MG63 (cell line): ENCODE measurements at regions not wholly inside any gene's neighbourhood (a gene's known extent, or its start where the extent isn't known, plus 50 kb on each side); places are given as distances from the start of the nearest gene placed in this dataset.
A peak's percentile ranks its signal among the peaks of the same experiment; 100 is the strongest.
"Not testable (repeated sequence)": the region's sequence is repeated elsewhere in the genome, so short reads cannot be mapped to it uniquely, and the experiment has no call there.

ENCODE experiments used
- DNase-seq: peaks from one replicate; pipeline ENCODE4 v3.0.0-alpha.2; 2020
- H3K27me3 ChIP-seq: fragments of 250-450 bp; sonication (Bioruptor Pico); 2 replicates; pipeline ENCODE4 v1.5.1; 2020; ENCODE audit warnings: mild to moderate bottlenecking, moderate library complexity
- H3K36me3 ChIP-seq: fragments of 250-450 bp; sonication (Bioruptor Pico); 2 replicates; pipeline ENCODE4 v1.5.1; 2020; ENCODE audit warnings: mild to moderate bottlenecking, moderate library complexity
- H3K4me3 ChIP-seq: fragments of 250-450 bp; sonication (Bioruptor Pico); 2 replicates; pipeline ENCODE4 v1.5.1; 2020; ENCODE audit warnings: mild to moderate bottlenecking, moderate library complexity
- H3K9me3 ChIP-seq: fragments of 250-450 bp; sonication (Bioruptor Pico); 2 replicates; pipeline ENCODE4 v1.5.1; 2020; ENCODE audit warnings: mild to moderate bottlenecking, moderate library complexity

DNA sequence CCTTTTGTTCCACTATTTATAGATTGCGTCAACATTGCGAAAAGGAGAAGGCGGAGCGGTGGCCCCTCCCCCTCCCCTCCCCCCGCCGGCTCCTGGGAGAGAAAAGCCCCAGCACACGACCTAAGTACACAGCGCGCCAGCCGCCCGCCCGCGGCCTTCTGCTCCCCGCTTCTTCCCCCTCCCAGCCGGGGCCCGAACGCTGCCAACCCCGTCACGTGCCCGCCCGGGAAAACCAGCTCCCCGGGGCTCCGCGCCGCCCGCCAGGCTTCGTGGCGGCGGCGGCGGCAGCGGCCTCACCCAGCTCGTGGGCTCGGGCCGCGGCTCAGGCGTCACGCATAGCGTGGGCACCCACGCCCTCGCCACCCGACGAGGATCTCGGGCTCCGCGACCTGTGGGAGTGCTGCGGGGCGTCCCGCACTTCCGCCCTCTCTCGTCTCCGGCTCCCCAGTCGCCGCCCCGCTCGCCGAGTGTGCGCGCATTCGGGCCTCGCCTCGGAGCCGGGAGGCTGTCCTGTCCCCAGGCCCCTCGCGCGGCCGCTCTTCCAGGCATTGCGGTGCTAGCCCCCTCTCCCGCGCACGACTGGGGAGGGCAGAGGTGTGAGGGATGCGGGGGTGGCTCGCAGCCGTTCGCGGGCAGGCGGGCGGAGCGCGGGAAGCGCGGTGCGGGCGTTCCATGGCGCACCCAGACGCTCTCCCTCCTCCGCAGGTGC lies 110.5 kb downstream of the KCNRG start:
- no peaks in the 10 kb centered on the region for H3K9me3 ChIP-seq
- H3K27me3 ChIP-seq = no peaks in the 10 kb centered on the region
- H3K36me3 ChIP-seq = peaks cover 6% of the 10 kb centered on the region
- peak; percentile 94 for DNase-seq
- peak overlapping the region; percentile 93 for H3K4me3 ChIP-seq

DNA sequence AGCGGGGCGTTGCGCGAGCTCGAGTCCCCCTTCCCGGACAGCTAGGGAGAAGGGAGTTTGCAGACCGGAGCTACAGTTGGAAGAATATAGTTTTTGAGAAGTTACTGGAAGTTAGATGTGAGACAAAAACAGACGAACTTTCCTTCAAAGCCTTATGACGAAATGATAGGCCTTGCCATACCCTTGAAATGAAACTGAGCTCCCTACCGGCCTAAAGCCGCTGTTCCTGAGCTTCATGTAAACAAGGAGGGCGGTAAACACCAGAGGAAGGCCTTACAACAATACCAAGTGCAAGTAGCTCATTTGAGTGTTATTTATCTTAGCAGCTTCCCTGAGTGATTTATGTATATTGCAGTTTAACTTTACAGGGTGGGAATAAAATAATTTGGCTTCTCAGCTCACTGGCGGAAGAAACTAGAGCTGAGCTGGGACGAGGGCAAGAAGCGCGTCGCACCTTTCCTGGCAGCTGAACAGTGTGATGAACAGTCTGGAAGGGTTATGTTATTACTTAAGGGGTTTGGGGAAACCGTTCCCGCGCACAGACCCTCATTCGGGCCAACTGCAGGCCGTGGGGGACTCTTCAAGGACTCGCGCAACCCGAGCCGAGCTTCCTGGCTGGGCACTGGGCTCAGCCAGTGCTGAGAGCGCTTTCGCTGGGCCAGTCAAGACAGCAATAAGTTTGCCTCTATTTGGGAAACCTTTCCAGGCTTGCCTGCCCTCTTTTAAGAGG lies 111.2 kb downstream of the KCNRG start:
- peak; percentile 16 for DNase-seq
- Histone ChIP-seq H3K4me3 (peak overlapping the region; percentile 93), H3K9me3 (no peaks in the 10 kb centered on the region), H3K27me3 (no peaks in the 10 kb centered on the region), H3K36me3 (peaks cover 6% of the 10 kb centered on the region; the same call in 1 of the 2 replicates)

DNA sequence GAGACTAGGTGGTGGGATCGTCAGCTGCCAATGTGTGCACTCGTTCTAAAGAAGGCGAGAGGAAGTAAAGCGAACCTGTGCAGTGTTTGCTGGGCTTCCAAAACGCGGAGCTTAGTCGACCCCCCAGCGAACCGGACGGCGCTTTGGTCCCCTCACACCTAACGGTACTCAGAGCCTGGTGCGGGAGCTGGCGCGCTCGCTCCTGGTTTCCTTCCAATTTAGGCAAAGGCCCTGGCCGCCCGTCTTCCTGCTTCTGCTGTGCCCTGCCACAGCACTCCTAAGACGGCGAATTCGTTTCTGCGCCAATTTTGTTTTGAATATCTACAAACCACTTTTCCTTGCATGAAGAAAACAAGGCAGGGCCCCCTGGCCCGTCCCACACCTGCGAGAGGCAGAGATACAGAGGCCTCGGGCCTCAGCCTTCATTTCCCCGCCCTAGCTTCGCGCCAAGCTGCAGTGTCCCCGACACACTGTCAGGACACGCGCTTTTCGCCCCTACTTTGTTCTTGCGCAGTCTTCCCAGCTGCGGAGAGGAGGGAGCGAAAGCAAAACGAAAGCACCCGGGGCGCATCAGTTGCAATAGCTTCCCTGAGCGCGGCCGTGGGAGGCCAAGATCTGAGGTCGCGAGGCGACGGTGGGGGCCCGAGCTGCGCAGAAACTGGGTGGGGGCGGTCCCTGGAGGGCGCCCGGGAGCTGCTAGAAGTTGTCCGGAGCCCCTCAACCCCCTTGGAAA lies 111.9 kb downstream of the KCNRG start:
- Histone ChIP-seq H3K9me3 (no peaks in the 10 kb centered on the region), H3K36me3 (peaks cover 6% of the 10 kb centered on the region; the same call in 1 of the 2 replicates), H3K4me3 (peak overlapping the region; percentile 42), H3K27me3 (no peaks in the 10 kb centered on the region)
- peak; percentile 57 for DNase-seq

DNA sequence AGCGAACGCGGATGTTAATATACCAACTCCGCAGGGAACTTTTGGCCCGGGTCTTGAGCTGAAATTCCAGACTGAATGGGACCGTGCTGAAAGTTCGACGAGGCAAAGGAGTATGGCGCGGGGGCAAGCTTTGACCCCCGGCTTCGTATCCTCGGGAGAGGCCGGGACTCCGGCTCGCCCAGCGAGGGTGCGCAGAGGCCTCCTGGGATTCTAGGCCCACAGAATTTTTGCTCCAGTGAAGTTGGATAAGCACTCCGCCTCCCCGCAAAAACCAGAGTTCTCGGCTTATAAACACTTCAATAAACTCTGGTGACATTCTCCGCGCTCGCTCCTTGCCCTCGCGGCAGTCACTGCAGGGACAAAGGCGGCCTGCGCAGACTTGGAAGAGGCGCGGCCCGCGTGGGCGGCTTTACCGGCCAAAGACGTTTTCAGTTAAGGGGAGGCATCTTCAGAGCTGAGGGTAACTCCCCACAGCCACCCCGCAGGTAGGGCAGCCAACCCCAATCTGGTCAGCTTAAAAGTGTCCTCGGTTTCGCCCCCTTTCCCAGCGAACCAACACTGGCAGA lies 112.6 kb downstream of the KCNRG start:
- no peak for DNase-seq
- no peaks in the 10 kb centered on the region for H3K27me3 ChIP-seq
- H3K36me3 ChIP-seq = peaks cover 3% of the 10 kb centered on the region; the same call in 1 of the 2 replicates
- no peaks in the 10 kb centered on the region for H3K9me3 ChIP-seq
- peak overlapping the region; percentile 42 for H3K4me3 ChIP-seq

DNA sequence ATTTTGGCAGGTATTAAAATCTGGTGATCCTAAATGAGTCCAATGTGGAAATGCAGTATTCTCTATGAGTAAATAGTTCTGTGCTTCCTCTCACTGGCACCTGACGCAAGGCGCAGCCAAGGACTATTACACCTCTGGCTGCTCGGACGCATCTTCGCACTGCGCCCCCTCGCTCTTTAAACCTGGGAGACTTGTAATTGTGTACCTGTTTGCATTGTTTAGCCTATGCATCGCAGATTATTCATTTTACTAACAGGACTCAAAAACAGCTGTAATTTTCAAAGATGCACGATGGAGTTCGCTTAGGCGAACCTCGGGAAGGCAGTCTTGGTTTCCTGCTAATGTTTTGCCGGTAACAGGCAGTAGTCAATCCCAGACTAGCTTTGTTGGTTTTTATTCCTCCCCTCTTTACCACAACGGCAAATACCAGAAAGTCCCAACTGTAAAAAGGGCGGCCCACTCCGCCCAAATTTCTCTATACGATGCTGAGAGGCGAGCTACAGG lies 113.2 kb downstream of the KCNRG start:
- H3K4me3 ChIP-seq = no peak overlapping the region
- H3K27me3 ChIP-seq = no peaks in the 10 kb centered on the region
- H3K9me3 ChIP-seq = no peaks in the 10 kb centered on the region
- no peak for DNase-seq
- H3K36me3 ChIP-seq = no peaks in the 10 kb centered on the region

DNA sequence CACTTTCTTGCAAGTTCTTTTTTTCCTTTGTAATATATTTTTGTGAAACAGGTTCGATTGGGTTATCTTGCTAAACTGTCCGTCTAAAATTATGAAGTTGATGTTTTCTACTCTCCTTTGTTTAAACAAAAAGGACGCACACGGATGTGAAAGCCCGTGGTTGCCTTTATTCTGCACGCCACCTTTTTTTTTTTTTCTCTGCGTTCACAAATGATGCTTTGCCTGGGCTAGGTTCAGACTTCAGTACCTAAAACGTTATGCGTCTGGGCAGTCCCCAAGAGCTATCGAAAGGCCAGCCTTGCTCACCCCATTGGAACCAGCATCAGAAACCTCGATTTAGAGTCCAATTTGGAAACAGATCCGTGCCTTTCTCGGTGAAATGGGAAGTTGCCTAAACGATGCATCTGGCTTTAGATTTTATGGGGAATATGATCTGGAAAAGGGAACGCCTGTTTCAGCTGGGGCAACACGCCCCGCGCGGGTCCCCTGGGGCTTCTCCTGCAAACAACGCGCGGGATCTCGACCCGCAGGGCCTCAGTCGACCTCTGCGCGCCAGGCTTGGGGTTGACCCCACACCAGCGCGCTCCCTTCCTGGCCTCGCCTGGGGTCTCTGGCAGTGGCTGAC lies 113.9 kb downstream of the KCNRG start:
- H3K4me3 ChIP-seq = peak overlapping the region; percentile 45
- DNase-seq = peak; percentile 25
- H3K27me3 ChIP-seq = no peaks in the 10 kb centered on the region

DNA sequence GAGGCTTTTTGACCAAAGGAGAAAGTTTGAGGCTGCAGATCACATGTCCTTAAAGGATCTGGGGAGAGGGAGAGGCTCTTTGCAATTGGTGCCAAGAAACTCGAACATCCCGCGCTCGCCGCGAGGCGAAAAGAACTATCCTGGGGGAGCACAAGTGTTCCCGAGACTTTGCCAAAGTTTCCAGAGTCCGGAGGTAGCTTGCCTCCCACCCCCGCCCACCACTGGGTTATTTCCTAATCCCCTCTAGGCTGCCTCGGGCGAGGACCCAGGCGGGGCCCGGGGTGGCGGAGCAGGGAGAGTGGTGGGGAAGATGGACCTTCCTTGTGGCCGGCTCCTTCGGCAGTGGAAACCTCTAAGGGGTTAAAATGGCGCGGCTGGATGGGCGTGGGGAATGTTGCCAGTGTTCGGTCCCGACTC lies 114.5 kb downstream of the KCNRG start:
- H3K27me3 ChIP-seq = no peaks in the 10 kb centered on the region
- peak overlapping the region; percentile 45 for H3K4me3 ChIP-seq
- no peaks in the 10 kb centered on the region for H3K9me3 ChIP-seq
- no peak for DNase-seq
- H3K36me3 ChIP-seq = no peaks in the 10 kb centered on the region

More for the DNA sequence above, 113.9 kb downstream of the KCNRG start:
- H3K36me3 ChIP-seq = no peaks in the 10 kb centered on the region
- no peaks in the 10 kb centered on the region for H3K9me3 ChIP-seq

DNA sequence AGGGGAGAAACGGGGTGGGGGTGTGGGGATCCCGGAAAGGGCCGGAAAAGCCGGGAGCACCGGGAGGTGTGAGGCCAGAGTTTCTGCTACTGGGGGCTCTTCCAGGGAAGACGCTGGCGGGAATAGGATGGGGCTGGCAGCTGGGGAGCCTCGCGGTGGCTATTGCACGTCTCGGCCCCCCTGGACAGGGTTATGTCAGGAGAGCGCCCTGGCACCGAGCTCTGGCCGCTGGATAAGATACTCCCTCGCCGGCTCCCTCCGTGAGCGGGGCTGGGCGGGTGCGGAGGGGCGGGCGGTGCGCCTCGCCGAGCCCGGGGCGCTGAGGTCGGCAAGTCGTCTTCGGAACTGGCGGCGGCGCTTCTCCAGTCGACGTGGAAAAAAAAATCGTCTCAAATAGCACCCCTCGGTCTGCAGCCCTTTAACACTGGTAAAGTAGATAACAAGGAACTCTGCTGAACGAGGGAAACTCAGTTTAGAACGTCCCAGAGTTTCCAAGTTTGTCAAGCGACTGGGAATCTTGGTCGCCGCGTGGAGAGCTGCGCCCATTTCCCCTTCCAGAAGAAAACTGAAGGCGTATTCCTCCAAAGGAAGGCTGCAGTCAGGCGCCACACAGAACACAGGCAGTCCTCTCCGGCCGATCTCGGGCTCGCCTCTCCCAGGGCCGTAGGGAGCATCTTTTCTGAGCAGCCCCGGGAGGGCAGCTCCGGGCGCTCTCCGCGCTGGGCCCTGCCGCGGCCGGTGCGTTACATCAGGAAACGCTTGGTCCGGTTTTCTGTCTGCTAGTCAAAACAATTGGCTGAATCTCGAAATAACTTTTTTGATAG lies 115.1 kb downstream of the KCNRG start:
- Histone ChIP-seq H3K27me3 (no peaks in the 10 kb centered on the region), H3K4me3 (peak overlapping the region; percentile 45), H3K36me3 (no peaks in the 10 kb centered on the region), H3K9me3 (no peaks in the 10 kb centered on the region)
- peak; percentile 70 for DNase-seq

DNA sequence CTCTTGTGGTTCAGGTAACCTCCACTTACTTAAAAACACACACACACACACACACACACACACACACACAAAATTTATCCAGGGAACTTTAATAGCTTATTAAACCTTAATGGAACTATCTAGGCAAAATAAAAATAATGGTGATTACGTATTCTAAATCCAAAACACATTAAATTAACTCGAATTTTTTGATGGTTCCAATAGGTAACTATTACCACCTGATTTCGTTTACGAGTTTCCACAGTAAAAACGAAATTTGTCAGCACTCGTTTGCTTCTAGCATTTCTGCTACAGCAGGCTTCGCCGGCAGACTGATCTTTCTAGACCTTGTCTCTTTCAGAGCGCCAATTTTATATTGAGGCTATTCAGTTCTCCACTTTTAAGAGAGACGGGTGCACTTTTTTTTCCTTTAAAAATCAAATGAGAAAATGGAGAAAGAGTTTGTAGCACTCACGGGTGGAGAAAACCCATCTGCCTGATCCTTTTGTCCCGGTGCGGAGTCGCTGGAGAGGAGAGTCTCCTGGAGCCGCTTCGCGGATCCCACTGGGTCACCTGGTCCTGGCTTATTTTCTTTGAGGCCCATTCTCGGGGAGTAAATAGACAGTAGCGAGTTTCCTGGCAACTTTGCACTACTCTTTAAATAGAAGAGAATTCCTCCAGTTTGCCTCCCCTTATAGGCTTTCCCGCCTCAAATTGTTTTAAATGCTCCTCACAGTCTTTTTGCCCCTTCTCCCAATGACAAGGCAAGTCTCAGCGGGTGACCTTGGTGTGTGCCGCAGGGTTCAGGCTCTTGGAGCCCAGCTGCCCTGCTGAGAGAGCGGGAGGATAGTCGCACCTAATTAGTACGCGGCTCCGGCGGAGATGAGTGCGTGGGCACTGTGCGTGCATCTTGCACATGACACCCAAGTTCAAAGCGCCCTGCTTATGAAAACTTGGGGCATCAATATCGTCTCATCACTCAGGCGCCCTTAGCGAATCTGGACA lies 117.0 kb downstream of the KCNRG start:
- H3K4me3 ChIP-seq = no peak overlapping the region
- H3K27me3 ChIP-seq = no peaks in the 10 kb centered on the region
- no peaks in the 10 kb centered on the region for H3K9me3 ChIP-seq
- H3K36me3 ChIP-seq = no peaks in the 10 kb centered on the region
- no peak for DNase-seq

DNA sequence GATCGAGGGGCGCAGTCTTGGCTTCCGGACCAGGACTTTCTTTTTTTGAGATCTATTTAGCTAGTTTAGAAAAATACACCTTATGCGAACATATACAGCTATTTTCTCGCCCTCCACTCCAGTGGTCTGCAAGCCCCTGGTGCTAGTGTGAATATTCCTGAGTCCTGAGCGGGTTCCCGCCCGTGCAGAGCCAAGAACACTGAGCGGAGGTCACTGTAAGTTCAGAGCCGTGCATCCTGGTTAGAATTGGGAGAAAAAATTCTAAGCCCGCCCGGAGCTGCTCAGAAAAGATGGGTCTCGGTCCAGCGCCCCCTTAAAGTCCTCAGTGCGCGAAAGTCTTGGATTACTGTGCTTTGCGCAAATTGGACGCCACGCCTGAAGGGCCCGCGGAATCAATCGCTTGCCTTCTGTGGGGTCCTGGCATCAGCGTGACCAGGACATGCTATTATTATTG lies 117.7 kb downstream of the KCNRG start:
- Histone ChIP-seq H3K9me3 (no peaks in the 10 kb centered on the region), H3K36me3 (no peaks in the 10 kb centered on the region), H3K27me3 (no peaks in the 10 kb centered on the region), H3K4me3 (no peak overlapping the region)
- no peak for DNase-seq

DNA sequence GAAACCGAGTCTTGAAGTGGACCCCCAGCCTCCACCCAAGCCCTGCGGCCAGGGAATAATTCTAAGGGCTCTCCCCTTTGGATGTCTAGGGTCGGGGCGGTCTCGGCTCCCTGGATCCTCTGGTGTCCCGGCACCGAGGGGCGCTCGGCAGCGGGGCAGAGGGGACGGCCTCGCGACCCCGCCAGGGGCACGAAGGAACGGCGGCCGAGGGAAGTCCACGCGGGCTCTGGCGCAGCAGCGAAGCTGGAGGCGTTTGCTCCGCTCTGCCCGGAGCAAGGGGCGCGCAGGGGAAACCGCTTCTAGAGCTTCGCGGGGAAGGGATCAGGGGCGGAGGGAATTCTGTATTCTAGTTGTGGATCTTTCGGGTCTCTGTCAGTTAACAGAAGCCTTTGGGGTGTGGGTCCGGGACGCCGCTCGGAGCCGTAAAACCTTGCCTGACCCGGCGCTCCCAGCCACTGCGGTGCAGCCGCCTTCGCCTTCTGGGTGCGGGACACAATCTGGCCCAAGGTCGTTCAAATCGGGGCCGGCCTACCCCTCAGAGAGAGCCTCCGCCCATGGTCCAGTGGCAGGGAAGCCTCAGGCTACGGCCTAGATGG lies 118.2 kb downstream of the KCNRG start:
- Histone ChIP-seq H3K4me3 (no peak overlapping the region), H3K9me3 (no peaks in the 10 kb centered on the region), H3K27me3 (no peaks in the 10 kb centered on the region), H3K36me3 (no peaks in the 10 kb centered on the region)
- no peak for DNase-seq

DNA sequence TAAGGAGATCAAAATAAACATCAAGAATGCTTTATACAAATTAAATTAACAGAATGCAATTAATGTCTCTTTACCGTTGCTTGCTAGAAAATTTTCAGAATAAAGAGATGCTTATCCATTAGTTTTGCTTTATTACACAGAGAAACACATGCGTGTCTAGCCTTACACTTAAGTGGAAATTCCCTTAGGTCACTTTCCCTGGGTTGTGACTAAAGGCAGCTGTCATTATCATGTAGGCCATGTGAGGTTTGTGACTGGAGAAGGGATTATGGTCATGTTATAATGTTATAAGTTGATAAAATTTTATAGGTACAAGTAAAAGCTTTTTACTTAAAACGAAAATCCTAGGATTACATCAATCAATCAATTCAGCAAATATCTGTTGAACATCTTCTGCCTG lies 121.0 kb downstream of the KCNRG start:
- no peaks in the 10 kb centered on the region for H3K36me3 ChIP-seq
- no peak overlapping the region for H3K4me3 ChIP-seq
- H3K27me3 ChIP-seq = no peaks in the 10 kb centered on the region
- no peaks in the 10 kb centered on the region for H3K9me3 ChIP-seq
- no peak for DNase-seq

DNA sequence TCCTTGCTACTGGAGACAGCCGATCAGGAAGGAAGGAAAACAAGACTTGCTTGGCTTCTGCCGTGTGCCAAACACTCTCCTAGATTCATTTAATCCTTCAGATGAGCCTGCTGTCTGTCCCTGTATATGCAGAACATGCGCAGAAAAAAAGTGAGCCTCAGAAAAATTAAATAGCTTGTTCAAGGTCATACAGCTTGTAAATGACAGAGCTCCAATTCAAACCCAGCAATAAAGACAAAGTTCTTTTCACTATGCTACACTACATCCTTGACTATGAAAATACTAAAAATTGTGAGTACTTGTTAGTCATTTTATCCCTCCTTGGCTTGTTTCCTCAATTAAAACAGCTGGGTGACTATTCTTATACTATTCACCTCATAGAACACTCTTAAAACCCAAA lies 121.4 kb downstream of the KCNRG start:
- Histone ChIP-seq H3K4me3 (no peak overlapping the region), H3K36me3 (no peaks in the 10 kb centered on the region), H3K27me3 (no peaks in the 10 kb centered on the region), H3K9me3 (no peaks in the 10 kb centered on the region)
- DNase-seq = no peak

DNA sequence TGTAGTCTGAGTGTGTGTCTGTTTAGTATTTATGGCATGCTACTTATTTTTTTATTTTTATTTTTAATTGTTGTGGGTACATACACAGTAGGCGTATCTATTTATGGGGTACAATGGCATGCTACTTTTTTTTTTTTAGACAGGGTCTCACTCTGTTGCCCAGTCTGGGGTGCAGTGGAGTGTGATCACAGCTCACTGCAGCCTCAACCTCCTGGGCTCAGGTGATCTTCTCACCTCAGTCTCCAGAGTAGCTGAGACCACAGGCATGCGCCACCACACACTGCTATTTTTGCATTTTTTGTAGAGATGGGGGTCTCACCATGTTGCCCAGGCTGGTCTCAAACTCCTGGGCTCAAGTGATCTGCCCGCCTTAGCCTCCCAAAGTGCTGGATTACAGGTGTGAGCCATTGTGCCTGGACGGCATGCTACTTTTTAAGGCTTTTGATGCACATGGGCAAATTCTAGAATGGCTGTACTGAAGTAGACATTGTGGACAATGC lies 124.2 kb downstream of the KCNRG start:
- H3K4me3 ChIP-seq, H3K27me3 ChIP-seq, DNase-seq, H3K9me3 ChIP-seq, H3K36me3 ChIP-seq: not testable (repeated sequence)
